ENCODE measurements at regions not wholly inside any gene's neighbourhood (a gene's known extent, or its start where the extent isn't known, plus 50 kb on each side); places are given as distances from the start of the nearest gene placed in this dataset.
A peak's percentile ranks its signal among the peaks of the same experiment; 100 is the strongest.

- no peak for DNase-seq (ENCODE audit: low read depth)
These were observed 304.4 kb downstream of the KCNS3 start for GRCh38 chr2:18182861-18183260.

DNA sequence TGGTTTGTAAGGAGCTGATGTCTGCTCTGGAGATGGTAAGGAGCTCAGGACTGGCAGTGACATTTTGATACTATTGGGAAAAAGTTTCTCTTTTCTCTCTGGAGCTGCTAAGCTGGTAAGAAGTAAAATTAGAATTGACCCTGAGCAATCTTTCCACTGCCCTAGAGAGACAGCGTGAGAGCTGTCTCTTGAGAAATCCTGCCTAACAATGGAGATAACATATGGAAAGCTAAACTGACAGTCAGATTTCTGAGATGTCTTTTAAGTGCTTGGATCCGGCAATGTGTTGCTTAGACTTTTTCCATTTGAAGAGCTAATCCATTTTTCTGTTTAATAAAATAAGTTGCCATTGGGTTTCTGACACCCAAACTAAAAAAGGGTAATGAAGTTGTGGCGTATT, 302.4 kb downstream of the KCNS3 start:
- DNase-seq (ENCODE audit: low read depth) = no peak

- DNase-seq (ENCODE audit: low read depth) = no peak
These were observed 301.7 kb downstream of the KCNS3 start for GRCh38 chr2:18180031-18180610.

GRCh38 chr2:18178736-18179349, 300.4 kb downstream of the KCNS3 start:
- peak; percentile 20 for DNase-seq (ENCODE audit: low read depth)

GRCh38 chr2:18176679-18177215, 298.3 kb downstream of the KCNS3 start:
- DNase-seq (ENCODE audit: low read depth) = no peak

DNA sequence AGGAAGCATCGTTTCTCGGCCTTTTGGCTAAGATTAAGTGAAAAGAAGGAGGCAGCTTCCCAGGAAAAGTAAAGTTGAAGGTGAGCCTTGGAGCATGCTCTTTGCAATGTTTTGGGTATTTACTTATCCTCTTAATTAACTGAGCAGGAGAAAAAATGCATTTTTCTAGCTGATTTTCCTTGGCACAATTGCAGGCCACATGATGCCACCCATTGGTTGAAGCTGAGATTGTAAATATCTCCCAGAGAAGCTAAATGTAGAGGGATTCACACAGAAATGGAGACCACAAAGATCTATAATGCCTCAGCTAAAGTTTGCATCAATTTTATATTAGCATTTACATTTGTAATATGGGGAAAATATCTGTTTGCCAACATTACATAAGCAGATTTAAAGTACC, 294.1 kb downstream of the KCNS3 start:
- DNase-seq (ENCODE audit: low read depth) = no peak

- DNase-seq (ENCODE audit: low read depth) = peak; percentile 33
These were observed 293.0 kb downstream of the KCNS3 start for GRCh38 chr2:18171191-18172139.

GRCh38 chr2:18170642-18171041, 292.2 kb downstream of the KCNS3 start:
- DNase-seq (ENCODE audit: low read depth) = no peak

DNA sequence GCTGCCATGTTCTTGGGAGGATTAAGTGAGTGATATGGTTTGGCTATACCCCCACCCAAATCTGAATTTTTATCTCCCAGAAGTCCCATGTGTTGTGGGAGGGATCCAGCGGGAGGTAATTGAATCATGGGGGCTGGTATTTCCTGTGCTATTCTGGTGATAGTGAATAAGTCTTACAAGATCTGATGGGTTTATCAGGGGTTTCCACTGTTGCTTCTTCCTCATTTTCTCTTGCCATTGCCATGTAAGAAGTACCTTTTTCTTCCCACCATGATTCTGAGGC, 291.4 kb downstream of the KCNS3 start:
- no peak for DNase-seq (ENCODE audit: low read depth)

GRCh38 chr2:18169121-18169892, 290.8 kb downstream of the KCNS3 start:
- DNase-seq (ENCODE audit: low read depth) = no peak

- no peak for DNase-seq (ENCODE audit: low read depth)
These were observed 289.4 kb downstream of the KCNS3 start for GRCh38 chr2:18167871-18168270.

- no peak for DNase-seq (ENCODE audit: low read depth)
These were observed 283.2 kb downstream of the KCNS3 start for GRCh38 chr2:18161681-18162080.

DNA sequence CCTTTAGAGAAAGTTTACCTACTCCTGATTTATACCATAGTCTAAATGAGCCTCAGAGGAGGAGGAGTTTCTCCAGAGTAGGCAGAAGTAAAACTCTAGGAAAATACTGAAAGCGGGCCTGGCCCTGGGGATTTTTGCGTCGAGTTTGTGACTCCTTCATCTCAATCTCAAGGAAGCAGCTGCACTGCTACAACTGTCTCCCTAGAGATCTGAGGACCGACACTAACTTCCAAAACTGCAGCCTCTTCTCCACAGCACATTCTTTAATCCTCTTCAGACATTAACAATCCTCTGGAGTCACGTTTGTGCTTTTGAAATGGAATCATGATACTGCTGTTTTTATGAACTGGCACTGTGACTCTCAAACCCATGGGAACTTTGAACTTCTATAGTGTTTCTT, 281.4 kb downstream of the KCNS3 start:
- DNase-seq (ENCODE audit: low read depth) = no peak

- no peak for DNase-seq (ENCODE audit: low read depth)
These were observed 278.0 kb downstream of the KCNS3 start for GRCh38 chr2:18156421-18156820.

DNA sequence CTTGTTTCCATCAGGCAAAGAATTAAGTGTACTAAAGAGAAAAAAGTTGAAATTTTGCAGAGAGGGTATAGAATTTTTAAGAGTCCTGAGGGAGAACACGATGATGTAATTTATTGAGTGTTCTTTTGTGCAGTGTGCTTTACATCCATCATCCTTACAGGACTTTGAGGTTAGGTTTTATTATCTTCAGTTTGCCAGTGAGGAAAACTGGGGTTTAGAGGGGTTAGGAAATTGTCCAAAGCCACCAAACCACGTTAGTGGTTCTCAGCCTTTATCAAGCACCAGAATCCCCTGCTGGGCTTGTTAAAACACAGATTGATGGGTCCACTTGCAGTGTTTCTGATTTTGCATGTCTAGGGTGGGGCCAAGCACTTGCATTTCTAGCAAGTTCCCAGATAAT, 277.5 kb downstream of the KCNS3 start:
- no peak for DNase-seq (ENCODE audit: low read depth)

GRCh38 chr2:18154812-18155211, 276.3 kb downstream of the KCNS3 start:
- DNase-seq (ENCODE audit: low read depth) = no peak

- DNase-seq (ENCODE audit: low read depth) = no peak
These were observed 275.8 kb downstream of the KCNS3 start for GRCh38 chr2:18154259-18154658.

- no peak for DNase-seq (ENCODE audit: low read depth)
These were observed 275.3 kb downstream of the KCNS3 start for GRCh38 chr2:18153741-18154140.

- no peak for DNase-seq (ENCODE audit: low read depth)
These were observed 272.8 kb downstream of the KCNS3 start for GRCh38 chr2:18151237-18151636.

DNA sequence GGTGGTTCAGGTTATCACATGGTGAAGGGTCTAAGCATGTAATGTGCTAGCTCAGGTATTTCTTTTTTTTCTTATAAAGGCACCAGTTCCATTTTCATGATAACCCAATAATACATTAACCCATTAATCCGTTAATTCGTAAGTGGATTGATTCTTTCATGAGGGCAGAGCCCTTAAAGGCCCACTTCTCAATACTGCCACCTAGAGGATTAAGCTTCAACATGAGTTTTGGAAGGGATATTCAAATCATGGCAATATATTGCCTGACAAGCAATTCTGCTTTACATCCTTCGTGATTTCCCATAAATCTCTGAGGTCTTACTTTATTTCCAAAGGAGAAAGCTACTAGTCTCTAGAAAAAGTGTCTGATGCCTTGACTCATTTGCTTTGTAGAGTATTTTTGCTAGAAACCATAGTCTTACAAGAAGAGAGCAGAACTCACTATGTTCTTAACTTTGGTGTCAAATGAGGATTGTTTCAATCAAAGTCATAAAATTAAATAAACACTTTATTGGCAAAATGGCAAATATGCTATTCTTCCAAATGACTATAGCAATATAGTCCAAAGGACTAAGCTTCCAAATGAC, 271.3 kb downstream of the KCNS3 start:
- peak; percentile 33 for DNase-seq (ENCODE audit: low read depth)

- DNase-seq (ENCODE audit: low read depth) = no peak
These were observed 258.5 kb downstream of the KCNS3 start for GRCh38 chr2:18136881-18137475.

- DNase-seq (ENCODE audit: low read depth) = no peak
These were observed 254.8 kb downstream of the KCNS3 start for GRCh38 chr2:18133310-18133709.
